ENCODE measurements at regions not wholly inside any gene's neighbourhood (a gene's known extent, or its start where the extent isn't known, plus 50 kb on each side); places are given as distances from the start of the nearest gene placed in this dataset.
A peak's percentile ranks its signal among the peaks of the same experiment; 100 is the strongest.

DNA sequence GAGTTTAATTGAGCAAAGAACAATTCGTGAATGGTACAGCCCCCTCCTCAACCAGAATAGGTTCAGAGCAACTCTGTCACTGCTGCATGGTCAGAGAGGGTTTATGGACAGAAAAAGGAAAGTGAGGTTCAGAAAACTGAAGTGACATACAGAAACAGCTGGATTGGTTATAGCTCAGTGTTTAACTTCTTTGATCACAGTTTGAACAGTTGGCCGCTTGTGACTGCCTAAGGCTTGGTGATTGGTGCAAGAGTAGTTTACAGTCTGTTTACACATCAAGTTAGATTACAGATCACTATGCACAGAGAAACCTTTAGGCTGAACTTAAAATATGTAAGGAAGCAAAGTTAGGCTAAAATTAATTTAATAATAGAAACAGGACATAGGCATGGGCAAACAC is 459.2 kb downstream of the KCNJ3 start:
- peak; percentile 8 to 10 for DNase-seq

DNA sequence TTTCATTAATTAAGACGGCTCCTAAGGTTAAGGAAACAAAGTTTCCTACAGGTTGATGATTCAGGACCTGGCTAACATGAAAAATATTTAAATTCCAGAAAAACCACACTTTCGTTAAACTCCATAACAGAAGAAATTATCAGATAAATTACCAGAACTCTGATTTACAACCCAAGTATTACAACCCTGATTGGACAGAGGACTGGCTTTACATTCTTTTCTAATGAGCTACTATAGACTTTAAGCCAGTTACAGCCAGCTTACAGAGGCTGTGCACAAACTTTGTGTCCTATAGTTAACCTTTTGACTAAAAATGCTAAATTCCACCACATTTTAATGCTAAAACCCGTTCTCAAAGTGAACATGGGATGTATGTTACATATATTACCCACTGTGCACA is 458.6 kb downstream of the KCNJ3 start:
- no peak for DNase-seq

DNA sequence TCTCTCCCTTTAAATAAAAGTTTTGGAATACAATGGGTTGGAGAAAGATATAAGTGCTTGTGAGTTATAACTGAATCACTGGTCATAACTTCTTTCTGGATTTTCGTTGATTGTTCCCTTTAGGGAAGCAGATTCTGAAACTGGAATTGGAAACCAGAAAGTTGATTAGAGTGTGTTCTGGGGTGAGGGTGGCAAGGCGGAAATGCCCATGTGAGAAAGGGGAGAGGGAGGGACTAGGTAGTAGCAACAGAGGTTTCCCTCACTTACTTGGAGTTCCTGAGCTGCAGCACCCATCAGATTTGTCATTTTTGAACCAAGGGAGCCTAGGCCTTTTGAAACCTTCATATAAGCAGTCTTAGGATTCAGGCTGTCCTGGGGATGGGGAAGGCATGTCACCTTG is 453.4 kb downstream of the KCNJ3 start:
- DNase-seq = no peak

DNA sequence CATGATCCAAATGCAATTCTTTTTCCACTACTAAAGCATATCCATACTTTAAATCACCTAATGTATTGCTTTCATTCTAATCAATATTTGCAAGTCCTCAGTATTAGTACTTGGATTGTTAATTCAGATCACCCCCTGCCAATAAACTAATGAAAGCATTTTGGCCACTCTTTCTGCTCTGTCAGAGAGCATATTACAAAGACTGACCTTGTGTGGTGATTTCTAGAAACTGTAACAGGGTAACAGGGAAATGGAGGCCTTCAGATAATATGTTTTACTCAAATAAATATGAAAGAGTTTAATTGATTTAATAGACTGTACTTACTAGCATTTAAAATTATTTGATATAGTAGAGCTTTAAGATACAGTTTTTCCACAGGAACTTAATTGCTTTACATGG is 453.0 kb downstream of the KCNJ3 start:
- no peak for DNase-seq

DNA sequence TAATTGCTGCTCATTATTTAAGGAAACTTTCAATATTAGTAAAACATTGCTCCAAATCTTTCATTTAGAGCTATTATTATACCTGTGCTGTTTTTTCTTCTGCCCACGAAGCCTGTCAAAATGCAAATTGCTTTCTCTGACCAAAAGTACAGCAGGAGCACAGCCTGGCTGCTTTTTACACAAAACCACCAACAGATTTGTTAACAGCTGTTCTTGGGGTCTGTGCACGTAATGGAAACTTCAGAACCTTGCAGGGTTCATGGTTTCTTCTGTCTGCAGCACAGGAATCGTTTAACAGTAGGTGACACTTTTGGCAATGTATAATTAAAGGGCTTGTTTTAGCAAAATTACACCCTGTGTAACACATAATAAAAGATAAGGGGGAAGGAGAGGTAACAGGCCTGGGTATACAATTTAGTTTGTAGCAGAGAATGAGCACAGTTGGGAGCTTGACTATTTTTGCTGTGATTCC is 447.3 kb downstream of the KCNJ3 start:
- DNase-seq = peak in 1 of 2 donors; percentile 6

DNA sequence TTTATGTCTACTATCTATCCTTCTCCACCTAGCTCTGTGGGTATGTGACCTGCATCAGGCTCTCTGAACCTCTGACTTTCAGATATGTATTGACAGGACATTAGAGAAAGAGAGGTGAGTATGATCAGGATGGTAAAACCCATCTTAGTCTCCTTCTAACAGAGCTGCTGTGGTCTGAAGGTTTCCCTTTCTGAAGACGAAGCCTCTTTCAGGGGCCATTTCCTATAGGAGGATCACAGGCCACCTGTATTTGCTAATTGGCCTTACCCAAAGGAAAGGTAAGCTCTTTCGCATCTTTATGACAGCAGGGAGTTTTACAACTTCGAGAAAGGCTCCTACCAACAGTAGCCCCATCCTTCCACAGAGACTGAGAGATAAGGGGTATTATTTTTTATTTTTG is 442.9 kb downstream of the KCNJ3 start:
- no peak for DNase-seq

DNA sequence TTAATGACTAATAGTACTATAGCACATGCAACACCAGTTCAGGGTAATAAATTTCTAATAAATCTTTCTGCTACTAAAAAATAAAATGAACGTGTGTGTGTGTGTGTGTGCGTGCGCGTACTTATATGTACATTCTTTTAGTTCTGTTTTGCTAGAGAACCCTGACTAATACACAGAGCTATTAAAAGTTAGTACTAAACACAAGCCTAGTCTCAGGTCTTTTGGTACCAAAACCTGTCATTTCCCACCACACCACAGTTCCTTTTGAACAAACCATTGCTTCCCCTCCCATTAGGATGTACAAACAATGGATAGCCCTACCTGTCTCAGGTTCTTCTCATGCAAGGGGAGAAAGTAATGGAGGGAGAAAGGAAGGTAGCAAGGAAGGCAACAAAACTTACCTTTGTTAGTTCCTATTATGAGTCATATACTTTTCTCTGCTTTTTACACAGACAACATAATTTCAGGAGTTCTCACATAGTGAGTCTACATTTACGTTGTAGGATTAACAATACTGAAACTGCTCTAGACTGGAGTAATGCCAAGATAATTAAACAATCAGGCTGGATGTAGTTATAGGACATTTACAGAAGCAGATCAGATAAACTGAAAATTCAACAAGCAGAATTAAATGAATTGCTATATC is 427.2 kb downstream of the KCNJ3 start:
- no peak for DNase-seq

DNA sequence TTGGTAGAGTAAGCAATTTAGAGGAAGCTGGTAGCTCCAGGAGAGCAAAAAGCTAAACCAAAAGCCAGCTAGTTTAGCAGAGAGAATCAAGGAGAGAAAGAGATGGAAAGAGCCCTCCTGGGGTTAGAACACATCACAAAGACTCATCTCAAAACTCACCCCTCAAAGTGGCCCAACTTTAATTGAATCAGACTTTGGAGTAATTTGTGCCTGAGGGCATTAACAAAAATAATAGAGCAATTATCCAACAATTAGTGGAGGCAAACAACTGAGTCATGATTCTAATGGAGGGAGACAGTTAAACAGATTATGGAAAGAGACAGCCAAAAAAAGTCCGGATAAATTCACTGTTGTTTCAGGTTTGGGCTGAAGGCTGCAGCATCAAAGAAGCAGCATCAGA is 417.4 kb downstream of the KCNJ3 start:
- DNase-seq = no peak

DNA sequence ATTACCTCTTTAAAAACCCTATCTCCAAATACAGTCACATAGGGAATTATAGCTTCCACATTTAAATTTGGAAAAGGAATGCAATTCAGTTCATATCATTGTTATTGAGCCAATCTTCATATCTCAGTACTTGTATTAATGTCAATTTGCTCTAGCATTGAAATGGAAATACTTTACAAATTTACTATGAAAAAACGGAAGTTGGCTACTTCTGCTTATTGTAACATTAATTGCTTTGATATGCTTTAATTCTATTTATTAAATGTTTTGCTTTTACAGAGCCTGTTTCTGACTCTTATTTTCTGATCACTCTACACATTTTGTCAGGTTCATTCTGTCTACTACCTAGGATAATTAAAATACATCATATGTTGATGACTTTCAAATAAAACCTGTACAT is 412.6 kb downstream of the KCNJ3 start:
- DNase-seq = no peak

DNA sequence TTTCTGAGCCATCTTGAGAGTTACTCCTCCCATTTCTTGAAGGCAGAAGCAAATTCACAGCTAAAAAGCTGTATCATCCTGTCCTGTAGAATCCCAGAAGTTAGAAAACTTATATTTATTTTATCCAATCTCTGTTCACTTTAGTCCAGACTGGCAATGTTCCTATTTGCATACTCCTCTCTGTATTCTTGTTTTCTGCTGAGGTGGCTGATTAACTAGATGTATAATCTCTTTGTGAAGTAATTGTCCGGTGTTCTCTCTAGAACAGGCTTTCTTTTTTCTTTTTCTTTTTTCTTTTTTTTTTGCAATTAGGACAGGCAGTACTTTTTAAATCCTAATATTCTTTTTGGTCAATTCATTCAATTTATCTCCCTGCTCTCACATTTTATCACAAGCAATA is 411.0 kb downstream of the KCNJ3 start:
- DNase-seq = no peak

DNA sequence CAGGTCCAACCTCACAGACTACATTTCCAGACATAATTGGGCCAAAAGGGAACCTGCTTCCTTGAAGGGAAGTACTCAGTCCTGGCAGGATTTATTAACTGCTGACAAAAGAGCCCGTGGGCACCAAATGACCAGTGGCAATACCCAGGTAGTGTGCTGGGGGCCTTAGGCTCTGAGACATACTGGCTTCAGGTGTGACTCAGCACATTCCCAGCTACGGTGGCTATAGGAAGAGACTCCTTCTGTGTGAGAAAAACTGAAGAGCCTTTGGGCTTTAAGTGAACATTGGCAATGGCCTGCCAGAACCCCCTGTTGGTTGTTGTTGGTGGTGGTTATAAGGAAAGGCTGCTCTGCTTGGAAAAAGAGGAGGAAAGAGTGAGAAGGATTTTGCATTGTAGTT is 401.8 kb downstream of the KCNJ3 start:
- DNase-seq = no peak

DNA sequence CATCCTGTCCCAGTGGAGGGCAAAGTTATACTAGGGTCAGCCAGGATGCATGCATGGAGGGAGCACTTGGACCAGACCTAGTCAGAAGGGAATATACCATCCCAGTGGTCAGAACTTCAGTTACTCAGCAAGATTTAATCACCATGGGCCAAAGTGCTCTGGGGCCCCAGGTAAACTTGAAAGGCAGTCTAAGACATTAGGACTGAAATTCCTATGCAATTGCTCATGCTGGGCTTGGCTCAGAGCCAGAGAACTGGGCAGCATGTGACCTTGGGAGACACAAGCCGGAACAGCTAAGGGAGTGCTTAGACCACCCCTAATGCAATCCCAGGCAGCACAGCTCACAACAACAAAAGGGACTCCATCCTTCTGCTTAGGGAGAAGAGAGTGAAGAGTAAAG is 401.3 kb downstream of the KCNJ3 start:
- DNase-seq = no peak

DNA sequence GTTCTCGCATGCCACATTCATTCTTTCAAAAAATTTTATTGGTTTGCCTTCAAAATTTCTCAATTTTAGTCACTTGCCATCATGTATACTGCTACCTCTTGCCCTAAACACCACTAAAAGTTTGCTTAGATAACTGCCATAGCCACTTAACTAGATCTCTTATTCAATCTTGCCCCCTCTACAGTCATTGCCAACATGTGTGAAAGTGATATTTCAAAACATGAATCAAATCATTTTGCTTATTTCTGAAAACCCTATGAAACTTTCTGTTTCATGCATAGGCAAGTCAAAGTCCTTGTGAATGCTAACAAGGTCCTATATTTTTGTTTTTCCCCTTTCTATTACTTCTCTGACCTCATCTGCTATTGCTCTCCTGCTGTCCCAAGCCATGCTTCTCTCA is 397.1 kb downstream of the KCNJ3 start:
- DNase-seq = no peak

DNA sequence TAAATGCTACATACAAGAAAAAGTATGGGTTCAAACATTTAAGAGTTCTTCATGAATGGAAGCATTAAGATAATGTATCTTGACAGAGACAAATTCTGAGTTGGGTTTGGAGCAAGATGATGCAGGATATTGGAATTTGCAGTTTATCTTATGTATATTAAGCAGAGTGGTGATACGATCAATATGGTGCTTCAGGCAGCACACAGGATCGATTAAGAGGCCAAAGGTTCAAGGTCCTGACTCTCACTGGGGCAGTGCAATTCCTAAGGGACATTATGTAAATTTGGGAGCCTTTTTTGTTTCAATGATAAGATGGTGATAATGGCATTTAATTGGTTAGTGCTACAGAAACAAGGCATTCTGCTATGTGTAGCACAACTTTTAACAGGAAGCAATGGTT is 381.9 kb downstream of the KCNJ3 start:
- no peak for DNase-seq

DNA sequence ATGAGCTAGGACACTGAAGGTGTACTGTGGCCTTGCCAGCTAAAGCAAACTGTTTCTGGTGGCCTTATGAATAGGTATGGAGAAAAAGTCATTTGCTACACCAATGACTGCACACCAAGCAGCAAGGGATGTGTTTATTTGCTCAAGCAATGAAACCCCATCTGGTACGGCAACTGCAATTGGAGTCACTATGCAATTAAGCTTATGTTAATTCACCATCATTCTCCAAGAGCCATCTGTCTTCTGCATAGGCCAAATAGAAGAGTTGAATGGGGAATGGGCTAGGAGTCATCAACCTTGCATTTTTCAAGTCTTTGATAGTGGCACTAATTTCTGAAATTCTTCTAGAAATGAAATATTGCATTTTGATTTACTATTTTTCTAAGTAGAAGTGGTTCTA is 372.0 kb downstream of the KCNJ3 start:
- no peak for DNase-seq

DNA sequence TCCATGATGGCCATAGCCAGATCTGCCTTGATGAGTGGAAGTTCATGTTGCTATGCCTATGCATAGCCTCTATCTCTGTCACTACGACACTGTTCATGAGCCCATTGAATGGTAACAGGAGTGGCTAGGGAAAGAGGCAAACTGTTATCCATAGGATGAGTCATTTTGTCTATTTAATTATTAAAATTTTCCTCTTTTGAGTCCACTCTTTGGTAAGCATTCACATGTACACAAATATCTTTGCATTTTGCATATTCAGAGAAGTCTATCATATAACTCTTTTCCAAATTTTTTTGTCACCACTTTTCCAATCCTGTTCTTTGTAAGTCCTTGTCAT is 364.4 kb downstream of the KCNJ3 start:
- no peak for DNase-seq

DNA sequence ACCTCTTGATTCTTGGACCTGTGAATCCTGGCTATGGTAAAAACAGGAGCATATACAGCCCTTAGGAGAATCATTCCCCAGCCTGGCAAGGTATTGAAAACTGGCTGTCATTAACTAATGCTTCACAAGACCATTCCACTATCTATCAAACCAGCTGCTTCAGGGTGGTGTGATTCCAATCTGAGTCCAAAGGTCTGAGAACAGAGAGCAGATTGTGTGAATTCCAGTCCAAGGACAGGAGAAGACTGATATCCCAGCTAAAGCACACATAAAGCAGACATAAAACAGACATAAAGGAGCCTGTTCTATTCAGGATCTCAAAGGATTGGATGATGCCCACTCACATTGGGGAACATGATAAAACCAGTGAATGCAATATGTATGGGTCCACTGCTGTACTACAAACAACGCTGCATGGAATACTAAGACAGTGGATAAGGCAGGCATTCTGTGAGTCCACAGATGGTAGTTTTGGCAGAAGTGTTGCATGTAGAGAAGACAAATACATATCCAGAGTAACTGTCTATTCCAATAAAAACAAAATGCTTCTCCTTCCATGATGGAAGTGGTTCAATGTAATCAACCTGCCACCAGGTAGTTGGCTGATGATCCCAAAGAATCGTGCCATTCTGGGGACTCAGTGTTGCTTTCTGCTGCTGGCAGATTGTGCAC is 363.9 kb downstream of the KCNJ3 start:
- no peak for DNase-seq

DNA sequence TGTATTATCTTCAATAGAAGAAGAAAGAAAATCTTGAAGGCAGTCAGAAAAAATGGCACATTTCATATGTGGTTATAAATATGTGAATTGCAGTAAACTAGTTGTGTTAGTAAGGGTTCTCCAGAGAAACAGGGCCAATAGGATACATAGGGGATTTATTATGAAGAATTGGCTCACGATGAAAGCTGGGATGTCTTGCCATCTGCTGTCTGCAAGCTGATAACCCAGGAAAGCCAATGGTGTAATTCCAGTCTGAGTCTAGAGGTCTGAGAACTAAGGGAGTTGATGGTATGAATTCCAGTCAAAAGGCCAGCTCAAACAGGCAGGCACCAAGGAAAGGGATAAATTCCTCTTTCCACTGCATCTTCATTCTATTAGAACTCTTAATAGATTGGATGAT is 362.4 kb downstream of the KCNJ3 start:
- no peak for DNase-seq

DNA sequence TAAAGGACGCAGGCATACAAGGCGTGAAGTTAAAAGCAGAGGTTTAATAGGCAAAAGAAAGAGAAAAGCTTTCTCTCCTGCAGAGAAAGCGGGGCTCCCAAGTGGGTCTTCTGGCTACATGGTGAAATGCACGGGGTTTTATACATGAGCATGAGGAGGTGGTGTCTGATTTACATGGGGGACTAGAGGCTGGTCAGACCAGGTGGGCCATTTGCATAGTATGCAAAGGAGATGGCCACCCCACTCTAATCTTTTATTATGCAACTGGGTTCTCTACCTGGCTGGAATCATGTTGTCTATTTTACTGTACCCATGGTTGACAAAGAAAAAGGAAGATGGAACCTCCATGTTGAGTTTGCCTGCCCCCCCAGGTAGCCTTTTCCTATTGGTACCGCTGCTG is 356.2 kb downstream of the KCNJ3 start:
- DNase-seq = no peak

DNA sequence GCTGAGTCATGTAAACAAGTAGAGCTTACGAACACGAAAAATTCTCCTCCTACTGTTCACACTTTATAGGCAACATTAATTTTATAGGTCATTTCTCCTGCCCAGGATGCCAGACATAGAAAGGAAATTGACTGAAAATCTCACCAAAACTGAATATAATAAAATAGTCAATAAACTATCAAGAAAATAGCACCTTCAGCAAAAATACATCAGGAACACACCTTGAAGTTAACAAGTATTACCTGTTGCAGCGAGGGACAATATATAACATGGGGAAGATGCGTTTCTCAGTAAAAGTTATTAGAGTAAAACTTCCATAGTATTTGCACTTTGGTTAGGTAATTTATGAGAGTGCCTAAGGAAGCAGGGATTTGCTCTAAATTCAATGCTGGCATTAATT is 344.6 kb downstream of the KCNJ3 start:
- no peak for DNase-seq

DNA sequence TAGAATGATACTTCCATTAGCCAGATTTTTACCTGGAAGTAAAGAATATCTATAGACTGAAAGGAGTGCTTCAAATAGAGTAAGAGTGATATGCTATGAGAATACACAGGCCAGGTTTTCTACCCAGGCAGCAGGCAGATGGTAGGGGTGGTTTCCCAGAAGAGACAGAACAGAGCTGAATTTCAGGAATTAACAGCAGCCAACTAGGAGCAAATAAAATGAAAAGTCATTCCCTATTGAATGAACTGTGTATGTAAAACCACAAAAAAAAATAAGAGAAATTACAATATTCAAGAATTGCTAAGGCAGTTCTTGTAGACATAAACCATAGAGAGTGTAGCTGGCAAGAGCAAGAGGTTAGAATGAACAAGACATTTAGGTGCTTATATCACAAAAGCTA is 336.8 kb downstream of the KCNJ3 start:
- DNase-seq = no peak

DNA sequence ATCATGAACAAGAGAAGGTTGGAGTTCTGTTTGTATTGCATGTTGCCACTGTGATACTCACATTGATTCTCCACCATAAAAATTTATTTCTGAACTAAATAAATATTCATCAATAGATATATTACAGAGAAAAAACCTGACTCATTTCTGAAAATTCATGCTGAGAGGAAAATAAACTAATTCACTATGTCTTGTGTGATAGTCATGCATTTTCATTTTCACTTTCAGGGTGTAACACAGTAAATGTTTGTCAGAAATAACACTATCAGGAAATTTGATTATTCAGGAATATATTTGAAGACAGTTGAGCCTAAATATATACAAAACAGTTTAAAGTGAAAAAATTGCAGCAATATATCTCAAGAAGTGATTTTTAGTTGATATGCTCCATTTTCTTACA is 335.2 kb downstream of the KCNJ3 start:
- DNase-seq = no peak

DNA sequence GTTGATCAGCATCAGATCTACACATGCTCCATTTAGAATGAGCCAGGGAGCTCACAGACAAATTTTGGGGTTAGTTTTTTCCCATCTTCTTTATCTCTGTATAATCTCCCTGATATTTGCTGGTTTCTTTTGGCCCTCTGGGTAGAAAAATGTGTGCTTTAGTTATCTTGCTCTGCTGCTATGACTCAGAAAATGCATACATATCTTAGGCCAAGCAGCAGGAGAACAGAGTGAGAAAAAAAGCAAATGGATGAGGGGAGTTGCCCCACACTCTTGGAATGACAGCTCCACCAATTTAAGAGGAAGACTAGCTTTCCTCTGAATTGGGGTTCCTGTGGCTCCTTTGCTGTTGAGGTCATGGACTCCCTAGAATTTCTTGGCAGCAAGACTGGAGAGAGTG is 331.8 kb downstream of the KCNJ3 start:
- no peak for DNase-seq

DNA sequence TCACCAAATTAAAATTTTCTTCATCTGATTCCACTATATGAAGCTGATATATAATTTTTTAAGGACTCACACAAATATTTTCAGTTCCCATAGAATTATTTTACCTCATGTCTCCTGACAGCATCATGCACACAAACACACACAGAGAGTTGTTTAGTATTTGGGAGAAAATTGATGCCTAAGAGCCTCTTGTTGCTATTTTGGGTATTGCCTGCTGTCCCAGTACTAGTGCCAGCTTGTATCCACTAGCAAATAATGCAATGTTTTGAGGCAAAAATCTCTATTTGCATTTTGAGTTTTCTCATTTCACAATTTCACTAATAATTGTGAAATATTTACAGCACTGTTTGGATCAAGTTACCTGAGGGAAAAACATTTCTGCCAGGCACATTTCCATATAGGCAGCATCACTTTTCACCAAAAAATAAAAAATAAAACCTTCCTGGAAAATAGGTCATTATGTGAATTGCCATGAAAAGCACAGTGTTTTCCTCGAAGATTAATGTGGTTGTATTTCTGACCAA is 328.2 kb downstream of the KCNJ3 start:
- DNase-seq = no peak

Data from right lung (tissue), 2 donors.